ENCODE measurements at regions not wholly inside any gene's neighbourhood (a gene's known extent, or its start where the extent isn't known, plus 50 kb on each side); places are given as distances from the start of the nearest gene placed in this dataset.

- no peaks in the 10 kb centered on the region for H3K27me3 ChIP-seq (ENCODE audit: control insufficient read depth, insufficient read depth, low read length)
- no peak overlapping the region for H3K4me3 ChIP-seq (ENCODE audit: low read depth, low read length)
- TF ChIP-seq CTCF (IDR thresholded peaks at IDR 0.05; ENCODE audit: insufficient read depth, low read length, poor library complexity, severe bottlenecking): no peak
Observed at GRCh38 chr15:85891470-85891869, 96.7 kb upstream of the KLHL25 start.

GRCh38 chr15:85892232-85892631 is 97.5 kb upstream of the KLHL25 start:
- Histone ChIP-seq H3K36me3 (ENCODE audit: control insufficient read depth, insufficient read depth, low read length) (no peaks in the 10 kb centered on the region), H3K27me3 (ENCODE audit: control insufficient read depth, insufficient read depth, low read length) (no peaks in the 10 kb centered on the region), H3K4me3 (ENCODE audit: low read depth, low read length) (no peak overlapping the region)
- TF ChIP-seq CTCF (IDR thresholded peaks at IDR 0.05; ENCODE audit: insufficient read depth, low read length, poor library complexity, severe bottlenecking): no peak
- no peak for DNase-seq (ENCODE audit: low read depth)

More at GRCh38 chr15:85891470-85891869, 96.7 kb upstream of the KLHL25 start:
- H3K36me3 ChIP-seq (ENCODE audit: control insufficient read depth, insufficient read depth, low read length): no peaks in the 10 kb centered on the region
- no peak for DNase-seq (ENCODE audit: low read depth)

- H3K36me3 ChIP-seq (ENCODE audit: control insufficient read depth, insufficient read depth, low read length): no peaks in the 10 kb centered on the region
Observed at GRCh38 chr15:85897207-85897894, 102.6 kb upstream of the KLHL25 start.

GRCh38 chr15:85897895-85898717 is 103.4 kb upstream of the KLHL25 start:
- no peak for TF ChIP-seq CTCF (IDR thresholded peaks at IDR 0.05; ENCODE audit: insufficient read depth, low read length, poor library complexity, severe bottlenecking)
- Histone ChIP-seq H3K4me3 (ENCODE audit: low read depth, low read length) (no peak overlapping the region), H3K27me3 (ENCODE audit: control insufficient read depth, insufficient read depth, low read length) (peaks cover 2% of the 10 kb centered on the region), H3K36me3 (ENCODE audit: control insufficient read depth, insufficient read depth, low read length) (no peaks in the 10 kb centered on the region)
- DNase-seq (ENCODE audit: low read depth): no peak

More at GRCh38 chr15:85897207-85897894, 102.6 kb upstream of the KLHL25 start:
- DNase-seq (ENCODE audit: low read depth): no peak
- Histone ChIP-seq H3K27me3 (ENCODE audit: control insufficient read depth, insufficient read depth, low read length) (peaks cover 2% of the 10 kb centered on the region), H3K4me3 (ENCODE audit: low read depth, low read length) (no peak overlapping the region)
- TF ChIP-seq CTCF (IDR thresholded peaks at IDR 0.05; ENCODE audit: insufficient read depth, low read length, poor library complexity, severe bottlenecking): no peak

GRCh38 chr15:85899927-85900326 is 105.2 kb upstream of the KLHL25 start:
- no peak for TF ChIP-seq CTCF (IDR thresholded peaks at IDR 0.05; ENCODE audit: insufficient read depth, low read length, poor library complexity, severe bottlenecking)
- Histone ChIP-seq H3K4me3 (ENCODE audit: low read depth, low read length) (no peak overlapping the region), H3K27me3 (ENCODE audit: control insufficient read depth, insufficient read depth, low read length) (peaks cover 2% of the 10 kb centered on the region), H3K36me3 (ENCODE audit: control insufficient read depth, insufficient read depth, low read length) (no peaks in the 10 kb centered on the region)
- no peak for DNase-seq (ENCODE audit: low read depth)
